Mesendoderm (in vitro differentiated cells): ENCODE measurements at regions not wholly inside any gene's neighbourhood (a gene's known extent, or its start where the extent isn't known, plus 50 kb on each side); places are given as distances from the start of the nearest gene placed in this dataset.
"Not testable (repeated sequence)": the region's sequence is repeated elsewhere in the genome, so short reads cannot be mapped to it uniquely, and the experiment has no call there.

Experiments used
- DNase-seq: peaks from one replicate; pipeline ENCODE4 v3.0.0; 2013
- H2AK5ac ChIP-seq: 2 replicates; pipeline ENCODE4 v1.6.1; 2013; ENCODE audit warnings: low read length, inconsistent platforms
- H2BK120ac ChIP-seq: 2 replicates; pipeline ENCODE4 v1.6.1; 2013; ENCODE audit warnings: low read depth, mild to moderate bottlenecking, low read length, moderate library complexity, mixed read lengths
- H2BK15ac ChIP-seq: replicated peaks from 2 replicates; pipeline ENCODE4 v1.6.1; 2013; ENCODE audit warnings: low read depth, mild to moderate bottlenecking, moderate library complexity
- H2BK5ac ChIP-seq: 2 replicates; pipeline ENCODE4 v1.6.1; 2013; ENCODE audit warnings: low read length, inconsistent platforms
- H3K18ac ChIP-seq: 2 replicates; pipeline ENCODE4 v1.6.1; 2013; ENCODE audit warnings: mild to moderate bottlenecking, low read length, mixed read lengths
- H3K23ac ChIP-seq: one replicate; pipeline ENCODE4 v1.6.1; 2013; ENCODE audit warnings: low read length
- H3K27ac ChIP-seq: 2 replicates; pipeline ENCODE4 v1.5.1; 2013; ENCODE audit warnings: low read depth, mild to moderate bottlenecking, inconsistent platforms, low read length, moderate library complexity
- H3K27me3 ChIP-seq: 2 replicates; pipeline ENCODE4 v1.6.1; 2013; ENCODE audit warnings: low read length, control low read depth, mild to moderate bottlenecking, inconsistent platforms; ENCODE audit not compliant: insufficient read depth, poor library complexity
- H3K36me3 ChIP-seq: 2 replicates; pipeline ENCODE4 v1.6.1; 2013; ENCODE audit warnings: low read length, inconsistent platforms; ENCODE audit not compliant: control insufficient read depth, insufficient read depth
- H3K4ac ChIP-seq: one replicate; pipeline ENCODE4 v1.6.1; 2013; ENCODE audit warnings: low read depth, mild to moderate bottlenecking, low read length, moderate library complexity
- H3K4me1 ChIP-seq: 2 replicates; pipeline ENCODE4 v1.6.1; 2013; ENCODE audit warnings: low read depth, low read length, inconsistent platforms; ENCODE audit not compliant: control insufficient read depth
- H3K4me2 ChIP-seq: 2 replicates; pipeline ENCODE4 v1.6.1; 2013; ENCODE audit warnings: low read length
- H3K4me3 ChIP-seq: 2 replicates; pipeline ENCODE4 v1.5.1; 2013; ENCODE audit warnings: mild to moderate bottlenecking, low read length
- H3K56ac ChIP-seq: one replicate; pipeline ENCODE4 v1.6.1; 2013; ENCODE audit warnings: low read length
- H3K79me1 ChIP-seq: 2 replicates; pipeline ENCODE4 v1.6.1; 2013; ENCODE audit warnings: low read length, inconsistent platforms
- H3K79me2 ChIP-seq: 2 replicates; pipeline ENCODE4 v1.6.1; 2013; ENCODE audit warnings: mild to moderate bottlenecking, low read length; ENCODE audit not compliant: control insufficient read depth, insufficient read depth
- H3K9ac ChIP-seq: 2 replicates; pipeline ENCODE4 v1.6.1; 2013; ENCODE audit warnings: low read length, inconsistent platforms
- H4K5ac ChIP-seq: one replicate; pipeline ENCODE4 v1.6.1; 2013; ENCODE audit warnings: low read length
- H4K8ac ChIP-seq: one replicate; pipeline ENCODE4 v1.6.1; 2013; ENCODE audit warnings: low read depth, mild to moderate bottlenecking, control low read depth, low read length, moderate library complexity
- WGBS: extraction: QIAGEN DNeasy Blood & Tissue Kit; methylation state at CpG from one replicate; pipeline ENCODE4 v1.1.7; 2013; ENCODE audit warnings: low lambda C conversion rate, missing lambda C conversion rate; ENCODE audit not compliant: insufficient coverage; ENCODE audit errors: extremely low coverage; 5-methylcytosine and 5-hydroxymethylcytosine counted together

DNA sequence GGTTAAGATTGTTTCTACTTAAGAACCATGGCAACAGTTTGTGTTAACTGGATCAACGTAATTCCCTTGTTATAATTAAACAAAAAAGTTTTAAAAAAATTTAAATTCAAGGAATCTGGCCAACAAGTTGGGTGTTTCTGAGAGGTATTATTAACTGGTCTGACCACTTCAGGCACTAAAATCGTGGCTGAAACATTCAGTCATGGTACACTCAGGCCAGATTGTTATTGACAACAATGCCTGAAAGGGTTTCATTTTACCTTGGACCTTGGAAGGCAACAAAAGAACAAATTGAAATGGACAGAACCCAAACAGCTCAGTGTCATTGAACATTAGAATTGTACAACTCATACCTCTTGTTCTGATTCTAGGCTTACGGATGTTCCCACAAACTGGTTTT lies 103.3 kb upstream of the ARMC3 start:
- Histone ChIP-seq H3K27me3 (no peaks in the 10 kb centered on the region), H3K4me3 (no peak overlapping the region), H3K79me1 (no peaks in the 10 kb centered on the region), H2BK5ac (no peak overlapping the region), H3K9ac (no peak overlapping the region), H3K18ac (no peak overlapping the region), H3K4me1 (no peaks in the 10 kb centered on the region), H2AK5ac (no peak overlapping the region), H3K56ac (no peak overlapping the region), H4K8ac (no peak overlapping the region), H4K5ac (no peak overlapping the region), H2BK120ac (no peak overlapping the region), H3K23ac (no peak overlapping the region), H3K4me2 (no peak overlapping the region), H3K4ac (no peak overlapping the region), H3K27ac (no peak overlapping the region), H3K36me3 (no peaks in the 10 kb centered on the region), H3K79me2 (no peaks in the 10 kb centered on the region), H2BK15ac (no peak overlapping the region)
- no peak for DNase-seq
- WGBS, result no CpG with 5 or more reads among the region's 3 CpGs

DNA sequence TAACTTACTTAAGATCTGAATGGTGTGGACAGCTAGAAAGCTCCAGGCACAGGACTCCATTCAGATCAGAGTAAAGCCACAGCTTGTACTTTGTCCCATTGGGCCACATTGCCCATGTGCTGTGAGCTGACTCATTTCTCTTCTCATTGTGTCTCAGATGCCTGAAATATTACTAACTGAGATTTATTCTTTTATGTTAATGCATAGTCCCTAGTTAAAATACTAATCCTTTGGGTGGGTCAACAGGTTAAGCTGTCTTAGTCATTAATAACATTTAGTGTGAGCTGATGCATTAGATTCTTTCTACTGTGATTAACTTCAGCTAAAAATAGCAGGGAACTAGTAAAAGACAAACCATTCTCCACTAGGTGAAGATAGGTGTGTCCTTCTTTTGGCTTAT lies 104.7 kb upstream of the ARMC3 start:
- H3K18ac ChIP-seq, result no peak overlapping the region
- H3K27ac ChIP-seq, result no peak overlapping the region
- no peaks in the 10 kb centered on the region for H3K36me3 ChIP-seq
- H2AK5ac ChIP-seq, result no peak overlapping the region
- H4K5ac ChIP-seq, result no peak overlapping the region
- no peak overlapping the region for H3K4me3 ChIP-seq
- no peak overlapping the region for H3K4me2 ChIP-seq
- DNase-seq, result no peak
- H3K23ac ChIP-seq, result no peak overlapping the region
- no peak overlapping the region for H4K8ac ChIP-seq
- H2BK5ac ChIP-seq, result no peak overlapping the region
- no peak overlapping the region for H2BK120ac ChIP-seq
- H3K27me3 ChIP-seq, result no peaks in the 10 kb centered on the region
- no peaks in the 10 kb centered on the region for H3K4me1 ChIP-seq
- H3K79me2 ChIP-seq, result no peaks in the 10 kb centered on the region
- H3K9ac ChIP-seq, result no peak overlapping the region
- no peak overlapping the region for H2BK15ac ChIP-seq
- no peak overlapping the region for H3K56ac ChIP-seq
- no peak overlapping the region for H3K4ac ChIP-seq
- H3K79me1 ChIP-seq, result no peaks in the 10 kb centered on the region

- not testable (repeated sequence) for H3K79me2 ChIP-seq, H3K36me3 ChIP-seq, H3K18ac ChIP-seq, H3K23ac ChIP-seq, H2AK5ac ChIP-seq, H3K27ac ChIP-seq, H3K9ac ChIP-seq, H3K56ac ChIP-seq, H3K79me1 ChIP-seq, H3K4me1 ChIP-seq, H3K4me3 ChIP-seq, DNase-seq, H3K27me3 ChIP-seq, H3K4me2 ChIP-seq, H4K5ac ChIP-seq, H3K4ac ChIP-seq, H4K8ac ChIP-seq, H2BK15ac ChIP-seq, H2BK5ac ChIP-seq, H2BK120ac ChIP-seq
- WGBS, result no CpG with 5 or more reads among the region's 5 CpGs
Measured at GRCh38 chr10:22821921-22822320, 105.9 kb upstream of the ARMC3 start.

DNA sequence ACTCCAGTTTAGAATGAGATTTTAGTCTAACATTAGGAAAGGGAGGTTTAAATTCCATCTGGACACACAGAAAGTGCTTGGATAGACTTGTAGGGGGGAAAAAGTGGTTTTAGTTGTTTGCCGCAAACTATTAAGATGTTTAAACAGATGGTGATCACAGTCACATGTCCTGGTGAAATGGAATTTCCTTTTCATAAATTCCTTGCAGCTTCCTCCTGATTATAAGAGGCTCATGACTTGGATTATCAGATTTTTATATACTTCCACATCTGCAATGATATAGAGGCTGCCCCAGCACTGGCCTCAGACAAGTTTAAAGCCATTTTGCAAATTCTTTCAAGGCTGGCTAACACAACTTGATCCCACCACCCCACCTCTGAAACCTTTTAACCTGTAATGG lies 106.4 kb upstream of the ARMC3 start:
- no peak for DNase-seq
- no peak overlapping the region for H3K56ac ChIP-seq
- no peak overlapping the region for H4K5ac ChIP-seq
- H3K4me1 ChIP-seq, result no peaks in the 10 kb centered on the region
- no peak overlapping the region for H3K27ac ChIP-seq
- H2BK5ac ChIP-seq, result no peak overlapping the region
- H3K79me2 ChIP-seq, result no peaks in the 10 kb centered on the region
- no peak overlapping the region for H4K8ac ChIP-seq
- H3K18ac ChIP-seq, result no peak overlapping the region
- H3K9ac ChIP-seq, result no peak overlapping the region
- no peaks in the 10 kb centered on the region for H3K27me3 ChIP-seq
- no peak overlapping the region for H3K4me3 ChIP-seq
- H2AK5ac ChIP-seq, result no peak overlapping the region
- WGBS, result no CpG with 5 or more reads among the region's 1 CpG
- H3K4me2 ChIP-seq, result no peak overlapping the region
- H2BK120ac ChIP-seq, result no peak overlapping the region
- no peak overlapping the region for H3K23ac ChIP-seq
- no peak overlapping the region for H3K4ac ChIP-seq
- no peaks in the 10 kb centered on the region for H3K36me3 ChIP-seq
- no peak overlapping the region for H2BK15ac ChIP-seq
- no peaks in the 10 kb centered on the region for H3K79me1 ChIP-seq

- no peak overlapping the region for H3K4me2 ChIP-seq
- no peaks in the 10 kb centered on the region for H3K4me1 ChIP-seq
- no peaks in the 10 kb centered on the region for H3K27me3 ChIP-seq
- no peak overlapping the region for H3K18ac ChIP-seq
- H3K23ac ChIP-seq, result no peak overlapping the region
- H2BK120ac ChIP-seq, result no peak overlapping the region
- H3K56ac ChIP-seq, result no peak overlapping the region
- H2AK5ac ChIP-seq, result no peak overlapping the region
- no peak overlapping the region for H3K27ac ChIP-seq
- H3K36me3 ChIP-seq, result no peaks in the 10 kb centered on the region
- H3K79me1 ChIP-seq, result no peaks in the 10 kb centered on the region
- no peak overlapping the region for H4K5ac ChIP-seq
- no CpG with 5 or more reads among the region's 4 CpGs for WGBS
- H3K79me2 ChIP-seq, result no peaks in the 10 kb centered on the region
- H2BK15ac ChIP-seq, result no peak overlapping the region
- no peak overlapping the region for H3K4me3 ChIP-seq
- no peak overlapping the region for H4K8ac ChIP-seq
- DNase-seq, result no peak
- H3K4ac ChIP-seq, result no peak overlapping the region
- no peak overlapping the region for H3K9ac ChIP-seq
- H2BK5ac ChIP-seq, result no peak overlapping the region
Measured at GRCh38 chr10:22816298-22816653, 101.9 kb upstream of the PIP4K2A start.

DNA sequence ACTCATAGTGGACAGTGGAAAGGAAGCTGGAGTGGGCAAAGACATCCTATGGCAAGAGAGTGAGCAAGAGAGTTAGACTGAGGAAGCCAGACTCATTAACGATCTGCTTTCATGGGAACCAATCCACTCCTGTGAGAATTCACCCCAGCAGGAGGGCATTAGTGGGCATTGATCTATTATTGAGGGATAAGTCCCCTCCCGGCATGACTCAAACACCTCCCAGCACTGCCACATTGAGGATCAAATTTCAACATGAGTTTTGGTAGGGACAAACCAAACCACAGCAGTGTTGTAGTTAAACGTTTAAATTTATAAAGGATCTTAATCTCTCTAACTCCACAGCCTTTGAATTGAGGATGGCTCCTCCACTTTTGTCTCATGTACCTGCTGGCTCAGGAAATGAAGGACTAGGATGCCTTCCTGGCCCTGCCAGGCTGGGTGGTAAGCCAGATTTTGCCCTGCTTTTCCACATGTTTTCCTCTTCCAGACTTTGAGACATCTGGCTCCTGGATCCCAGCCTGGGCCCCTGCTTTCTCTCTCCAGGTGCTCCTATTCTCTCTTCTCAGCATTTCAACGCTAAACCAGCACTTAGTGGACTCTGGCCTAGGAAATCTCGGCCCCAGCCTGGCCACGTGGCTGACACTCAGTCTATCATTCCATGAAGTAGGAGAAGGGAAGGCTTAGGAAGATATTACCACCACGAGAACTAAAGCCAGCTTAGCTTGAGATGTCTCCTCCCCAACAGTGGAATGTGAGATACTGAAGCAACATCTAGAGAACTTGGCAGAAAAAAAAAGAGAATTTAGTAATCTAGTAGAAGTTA lies 96.5 kb upstream of the PIP4K2A start:
- H3K79me1 ChIP-seq, result no peaks in the 10 kb centered on the region
- no peak overlapping the region for H3K4me3 ChIP-seq
- H3K23ac ChIP-seq, result no peak overlapping the region
- no peaks in the 10 kb centered on the region for H3K79me2 ChIP-seq
- no peak overlapping the region for H2BK15ac ChIP-seq
- H2BK120ac ChIP-seq, result no peak overlapping the region
- no peak overlapping the region for H4K8ac ChIP-seq
- peak overlapping the region; percentile 31 for H3K4ac ChIP-seq
- no peak overlapping the region for H3K18ac ChIP-seq
- H3K36me3 ChIP-seq, result no peaks in the 10 kb centered on the region
- peaks cover 4% of the 10 kb centered on the region for H3K4me1 ChIP-seq
- no peak overlapping the region for H3K27ac ChIP-seq
- WGBS, result no CpG with 5 or more reads among the region's 7 CpGs
- H3K27me3 ChIP-seq, result no peaks in the 10 kb centered on the region
- DNase-seq, result peak; percentile 63
- H2AK5ac ChIP-seq, result no peak overlapping the region
- H3K56ac ChIP-seq, result no peak overlapping the region
- no peak overlapping the region for H4K5ac ChIP-seq
- no peak overlapping the region for H2BK5ac ChIP-seq
- no peak overlapping the region for H3K4me2 ChIP-seq
- no peak overlapping the region for H3K9ac ChIP-seq
